ENCODE measurements at regions not wholly inside any gene's neighbourhood (a gene's known extent, or its start where the extent isn't known, plus 50 kb on each side); places are given as distances from the start of the nearest gene placed in this dataset.

DNA sequence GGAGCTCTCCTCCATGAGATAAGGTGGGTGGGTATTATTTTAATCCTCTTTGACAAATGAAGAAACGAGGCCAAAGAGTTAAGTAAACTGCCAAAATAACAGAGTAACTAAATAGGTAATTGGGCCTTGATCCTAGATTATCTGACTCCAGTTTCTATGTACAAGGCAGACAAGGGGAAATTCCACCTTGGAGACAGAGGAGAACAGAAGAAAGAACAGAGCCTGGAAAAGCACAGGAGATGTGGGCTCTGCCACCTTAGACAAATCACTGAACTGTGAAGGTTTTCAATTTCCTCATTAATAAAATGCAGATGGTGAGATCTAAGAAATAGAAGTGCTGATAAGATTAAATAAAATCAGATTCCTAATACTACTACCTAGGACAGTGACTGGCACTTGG is 310.2 kb upstream of the TLE3 start:
- TF ChIP-seq, protein P1, sequence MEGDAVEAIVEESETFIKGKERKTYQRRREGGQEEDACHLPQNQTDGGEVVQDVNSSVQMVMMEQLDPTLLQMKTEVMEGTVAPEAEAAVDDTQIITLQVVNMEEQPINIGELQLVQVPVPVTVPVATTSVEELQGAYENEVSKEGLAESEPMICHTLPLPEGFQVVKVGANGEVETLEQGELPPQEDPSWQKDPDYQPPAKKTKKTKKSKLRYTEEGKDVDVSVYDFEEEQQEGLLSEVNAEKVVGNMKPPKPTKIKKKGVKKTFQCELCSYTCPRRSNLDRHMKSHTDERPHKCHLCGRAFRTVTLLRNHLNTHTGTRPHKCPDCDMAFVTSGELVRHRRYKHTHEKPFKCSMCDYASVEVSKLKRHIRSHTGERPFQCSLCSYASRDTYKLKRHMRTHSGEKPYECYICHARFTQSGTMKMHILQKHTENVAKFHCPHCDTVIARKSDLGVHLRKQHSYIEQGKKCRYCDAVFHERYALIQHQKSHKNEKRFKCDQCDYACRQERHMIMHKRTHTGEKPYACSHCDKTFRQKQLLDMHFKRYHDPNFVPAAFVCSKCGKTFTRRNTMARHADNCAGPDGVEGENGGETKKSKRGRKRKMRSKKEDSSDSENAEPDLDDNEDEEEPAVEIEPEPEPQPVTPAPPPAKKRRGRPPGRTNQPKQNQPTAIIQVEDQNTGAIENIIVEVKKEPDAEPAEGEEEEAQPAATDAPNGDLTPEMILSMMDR (IDR thresholded peaks at IDR 0.05), result no peak
- TF ChIP-seq POLR2A (IDR thresholded peaks at IDR 0.05), result no peak
